ENCODE measurements at regions not wholly inside any gene's neighbourhood (a gene's known extent, or its start where the extent isn't known, plus 50 kb on each side); places are given as distances from the start of the nearest gene placed in this dataset.

DNA sequence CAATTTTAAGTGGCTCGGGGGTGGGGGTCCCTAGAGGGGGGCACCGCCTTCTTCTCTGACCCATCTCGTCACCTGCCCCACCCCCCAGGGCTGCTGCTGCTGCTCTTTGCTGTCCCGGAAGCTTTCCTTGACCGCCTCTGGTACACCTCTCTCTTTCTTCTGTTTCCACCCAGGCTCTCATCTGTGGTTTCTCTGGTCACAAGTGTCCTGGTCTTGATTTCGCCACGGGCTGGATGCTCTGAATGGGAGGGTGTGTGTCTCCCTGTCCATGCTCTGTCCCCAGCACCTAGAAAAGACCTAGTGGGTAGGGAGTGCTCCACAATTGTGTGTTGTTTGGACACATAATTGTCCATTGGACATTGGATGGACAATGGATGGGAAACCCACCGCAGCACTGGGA, 134.7 kb upstream of the CIBAR2 start:
- TF ChIP-seq, protein P1, sequence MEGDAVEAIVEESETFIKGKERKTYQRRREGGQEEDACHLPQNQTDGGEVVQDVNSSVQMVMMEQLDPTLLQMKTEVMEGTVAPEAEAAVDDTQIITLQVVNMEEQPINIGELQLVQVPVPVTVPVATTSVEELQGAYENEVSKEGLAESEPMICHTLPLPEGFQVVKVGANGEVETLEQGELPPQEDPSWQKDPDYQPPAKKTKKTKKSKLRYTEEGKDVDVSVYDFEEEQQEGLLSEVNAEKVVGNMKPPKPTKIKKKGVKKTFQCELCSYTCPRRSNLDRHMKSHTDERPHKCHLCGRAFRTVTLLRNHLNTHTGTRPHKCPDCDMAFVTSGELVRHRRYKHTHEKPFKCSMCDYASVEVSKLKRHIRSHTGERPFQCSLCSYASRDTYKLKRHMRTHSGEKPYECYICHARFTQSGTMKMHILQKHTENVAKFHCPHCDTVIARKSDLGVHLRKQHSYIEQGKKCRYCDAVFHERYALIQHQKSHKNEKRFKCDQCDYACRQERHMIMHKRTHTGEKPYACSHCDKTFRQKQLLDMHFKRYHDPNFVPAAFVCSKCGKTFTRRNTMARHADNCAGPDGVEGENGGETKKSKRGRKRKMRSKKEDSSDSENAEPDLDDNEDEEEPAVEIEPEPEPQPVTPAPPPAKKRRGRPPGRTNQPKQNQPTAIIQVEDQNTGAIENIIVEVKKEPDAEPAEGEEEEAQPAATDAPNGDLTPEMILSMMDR (IDR thresholded peaks at IDR 0.05; ENCODE audit: control insufficient read depth, insufficient read depth, low read depth, low read length, missing control alignments): no peak
- no peak for DNase-seq (ENCODE audit: low read depth)

DNA sequence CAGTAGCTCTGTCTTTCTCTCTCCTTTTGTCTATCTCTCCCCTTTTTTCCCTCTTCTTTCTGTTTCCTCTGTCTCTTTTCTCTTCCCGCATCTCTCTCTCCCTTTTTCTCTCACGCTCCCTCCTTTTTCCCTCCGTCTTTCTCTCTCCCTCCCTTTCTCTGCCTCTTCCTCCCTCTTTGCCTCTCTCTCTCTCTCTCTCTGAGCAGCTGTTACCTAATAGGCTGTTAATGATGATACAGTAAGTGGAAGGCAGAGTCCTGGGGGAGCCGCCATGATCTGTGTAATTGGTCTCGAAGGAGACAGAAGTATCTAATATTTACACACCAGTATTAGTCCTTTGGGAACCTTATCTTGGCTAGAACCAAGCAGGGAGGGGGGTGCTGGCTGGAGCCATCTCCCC, 136.1 kb upstream of the CIBAR2 start:
- TF ChIP-seq, protein P1 (IDR thresholded peaks at IDR 0.05; ENCODE audit: control insufficient read depth, insufficient read depth, low read depth, low read length, missing control alignments): no peak
- DNase-seq (ENCODE audit: low read depth): no peak
- no peak overlapping the region for H3K4me3 ChIP-seq (ENCODE audit: control insufficient read depth, low read depth, low read length)

More for the DNA sequence above, 134.7 kb upstream of the CIBAR2 start:
- H3K4me3 ChIP-seq (ENCODE audit: control insufficient read depth, low read depth, low read length): no peak overlapping the region

DNA sequence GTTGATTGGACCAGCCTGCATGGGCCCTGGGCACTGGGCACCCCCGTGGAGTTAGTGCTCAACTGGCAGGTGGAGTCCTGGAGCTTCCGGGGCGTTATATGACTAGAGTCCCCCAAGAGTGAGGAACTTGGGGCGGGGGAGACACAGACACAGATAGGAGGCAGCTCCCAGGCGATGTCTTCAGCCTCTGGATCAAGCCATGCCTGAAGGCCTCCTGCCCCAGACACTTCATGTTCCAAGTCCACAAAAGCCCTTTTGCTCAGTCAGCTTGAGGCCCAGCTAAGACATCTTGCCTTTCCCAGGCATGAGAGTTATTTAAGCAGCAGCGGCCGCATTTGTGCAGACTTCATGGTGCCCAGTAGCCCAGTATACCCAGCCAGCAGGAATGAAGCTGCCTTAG, 136.6 kb upstream of the CIBAR2 start:
- TF ChIP-seq, protein P1 (IDR thresholded peaks at IDR 0.05; ENCODE audit: control insufficient read depth, insufficient read depth, low read depth, low read length, missing control alignments): no peak
- DNase-seq (ENCODE audit: low read depth): no peak
- H3K4me3 ChIP-seq (ENCODE audit: control insufficient read depth, low read depth, low read length): no peak overlapping the region

DNA sequence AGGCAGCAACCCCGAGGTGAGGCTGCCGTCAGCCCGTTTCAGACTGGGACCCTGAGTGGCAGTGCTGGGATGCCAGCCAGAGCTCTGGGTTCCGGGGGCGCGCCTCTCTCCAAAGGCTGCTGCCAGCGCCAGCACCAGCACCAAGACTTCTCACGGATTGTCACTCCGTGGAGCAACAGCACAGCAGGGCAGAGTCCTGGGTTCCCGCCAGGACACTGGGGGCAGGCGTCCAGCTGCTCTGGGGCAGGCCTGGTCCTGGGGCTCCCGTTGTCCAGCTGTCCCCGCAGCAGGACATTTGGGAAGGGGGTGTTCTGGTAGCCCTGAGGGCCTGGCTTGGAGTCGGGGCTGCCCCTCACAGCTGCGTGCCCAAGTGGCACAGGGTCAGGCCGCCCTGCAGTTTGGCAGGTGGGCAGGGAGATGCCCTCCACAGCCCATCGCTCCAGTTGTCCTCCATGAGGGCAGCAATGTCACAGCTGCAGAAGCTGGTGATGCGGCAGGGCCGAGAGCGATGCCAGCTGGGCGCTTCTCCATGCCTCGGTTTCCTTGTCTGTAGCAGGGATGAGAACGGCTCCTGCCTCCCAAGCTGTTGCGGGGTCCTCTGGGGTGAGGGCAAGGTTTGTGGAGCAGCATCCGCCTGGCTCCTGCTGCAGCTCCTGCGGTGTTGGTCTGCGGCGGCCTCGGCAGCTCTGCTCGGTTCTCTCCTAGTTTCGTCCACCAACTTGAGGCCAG, 137.3 kb upstream of the CIBAR2 start:
- H3K4me3 ChIP-seq (ENCODE audit: control insufficient read depth, low read depth, low read length): no peak overlapping the region
- TF ChIP-seq, protein P1 (IDR thresholded peaks at IDR 0.05; ENCODE audit: control insufficient read depth, insufficient read depth, low read depth, low read length, missing control alignments): no peak

DNA sequence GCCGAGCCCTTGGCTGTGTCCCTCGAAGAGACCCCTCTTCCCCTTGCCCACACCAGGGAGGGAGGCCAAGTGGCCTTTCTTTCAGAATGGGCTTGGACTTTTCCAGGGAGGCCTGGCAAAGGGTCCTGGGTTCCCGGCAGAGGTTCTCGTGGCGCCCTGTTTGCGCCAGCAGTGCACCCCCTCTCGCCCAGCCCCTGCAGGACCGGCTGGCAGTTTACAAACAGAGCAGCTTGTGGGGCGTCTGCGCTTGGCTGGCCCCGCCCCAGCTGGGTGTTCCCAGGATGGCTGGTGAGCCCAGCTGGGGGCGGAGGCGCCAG, 137.8 kb upstream of the CIBAR2 start:
- TF ChIP-seq, protein P1 (IDR thresholded peaks at IDR 0.05; ENCODE audit: control insufficient read depth, insufficient read depth, low read depth, low read length, missing control alignments): no peak
- no peak for DNase-seq (ENCODE audit: low read depth)

More for the DNA sequence above, 137.3 kb upstream of the CIBAR2 start:
- no peak for DNase-seq (ENCODE audit: low read depth)

DNA sequence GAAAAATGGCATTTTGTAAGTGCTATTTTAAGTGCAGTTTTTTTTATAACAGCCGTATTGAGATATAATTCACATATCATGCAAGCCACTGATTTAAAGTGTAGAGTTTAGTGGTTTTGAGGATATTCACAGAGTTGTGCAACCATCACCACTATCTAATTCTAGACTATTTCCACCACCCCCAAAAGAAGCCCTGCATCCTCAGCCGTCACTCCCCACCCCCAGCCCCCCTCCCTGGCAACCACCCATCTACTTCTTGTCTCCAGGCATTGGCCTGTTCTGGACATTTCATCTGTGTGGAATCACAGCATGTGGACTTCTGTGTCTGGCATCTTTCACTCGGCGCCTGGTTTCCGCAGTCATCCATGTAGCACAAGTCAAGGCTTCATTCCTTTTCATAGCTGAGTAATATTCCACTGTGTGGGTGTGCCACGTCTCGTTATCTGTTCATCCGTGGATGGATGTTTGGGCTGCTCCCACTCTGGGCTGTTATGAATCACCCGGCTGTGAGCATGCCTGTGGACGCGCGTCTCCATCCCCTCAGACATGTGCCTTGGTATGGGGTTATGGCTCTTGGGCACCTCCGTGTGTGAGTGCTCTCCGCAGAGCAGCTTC, 138.4 kb upstream of the CIBAR2 start:
- no peak for DNase-seq (ENCODE audit: low read depth)
- H3K4me3 ChIP-seq (ENCODE audit: control insufficient read depth, low read depth, low read length): no peak overlapping the region
- TF ChIP-seq, protein P1 (IDR thresholded peaks at IDR 0.05; ENCODE audit: control insufficient read depth, insufficient read depth, low read depth, low read length, missing control alignments): no peak

More for the DNA sequence above, 137.8 kb upstream of the CIBAR2 start:
- H3K4me3 ChIP-seq (ENCODE audit: control insufficient read depth, low read depth, low read length): no peak overlapping the region
